ENCODE measurements at regions not wholly inside any gene's neighbourhood (a gene's known extent, or its start where the extent isn't known, plus 50 kb on each side); places are given as distances from the start of the nearest gene placed in this dataset.
"Not testable (repeated sequence)": the region's sequence is repeated elsewhere in the genome, so short reads cannot be mapped to it uniquely, and the experiment has no call there.

DNA sequence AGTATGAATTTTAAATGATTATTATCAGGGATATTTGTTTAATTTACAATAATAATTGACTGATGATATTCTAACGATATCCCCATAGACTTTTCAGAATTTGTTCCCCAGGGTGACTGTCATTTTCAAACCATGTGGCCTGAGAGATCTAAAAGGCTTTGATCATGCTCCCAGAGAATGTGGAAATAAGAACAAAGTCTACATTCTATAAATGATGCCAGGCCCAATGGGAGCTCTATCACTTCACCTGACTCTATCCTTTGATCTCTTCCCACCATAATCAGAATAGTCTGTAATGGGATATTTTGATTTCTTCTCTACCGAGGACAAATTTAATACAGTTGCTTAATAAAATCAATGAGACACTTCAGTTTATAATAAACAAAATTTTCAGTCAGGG, 483.4 kb upstream of the IRAK1BP1 start:
- no peak for ATAC-seq
- TF ChIP-seq CBX3 (IDR thresholded peaks at IDR 0.05; ENCODE audit: low read depth) (no peak), ZFX (IDR thresholded peaks at IDR 0.05) (no peak), POLR2A (IDR thresholded peaks at IDR 0.05; ENCODE audit: borderline replicate concordance, extremely low read depth, insufficient read depth, insufficient read length) (no peak), SIN3A (IDR thresholded peaks at IDR 0.05; ENCODE audit: low read depth) (no peak), RAD21 (IDR thresholded peaks at IDR 0.05; ENCODE audit: low read depth) (no peak), SP1 (IDR thresholded peaks at IDR 0.05; ENCODE audit: low read depth) (no peak), EZH2phosphoT487 (IDR thresholded peaks at IDR 0.05; ENCODE audit: borderline replicate concordance) (no peak), CEBPB (IDR thresholded peaks at IDR 0.05; ENCODE audit: low read depth) (no peak), EZH2 (IDR thresholded peaks at IDR 0.05) (no peak), ZNF274 (IDR thresholded peaks at IDR 0.05; ENCODE audit: low read depth, low read length) (no peak), POLR2AphosphoS5 (IDR thresholded peaks at IDR 0.05; ENCODE audit: low read depth, low read length) (no peak), YY1 (IDR thresholded peaks at IDR 0.05; ENCODE audit: extremely low read depth, insufficient replicate concordance, low read depth, low read length) (no peak), ELF1 (IDR thresholded peaks at IDR 0.05; ENCODE audit: borderline replicate concordance, low read depth) (no peak), JUND (IDR thresholded peaks at IDR 0.05) (no peak), TCF7L2 (IDR thresholded peaks at IDR 0.05; ENCODE audit: borderline replicate concordance, extremely low read depth, insufficient read depth, insufficient read length) (no peak)
- TF ChIP-seq, protein P1, sequence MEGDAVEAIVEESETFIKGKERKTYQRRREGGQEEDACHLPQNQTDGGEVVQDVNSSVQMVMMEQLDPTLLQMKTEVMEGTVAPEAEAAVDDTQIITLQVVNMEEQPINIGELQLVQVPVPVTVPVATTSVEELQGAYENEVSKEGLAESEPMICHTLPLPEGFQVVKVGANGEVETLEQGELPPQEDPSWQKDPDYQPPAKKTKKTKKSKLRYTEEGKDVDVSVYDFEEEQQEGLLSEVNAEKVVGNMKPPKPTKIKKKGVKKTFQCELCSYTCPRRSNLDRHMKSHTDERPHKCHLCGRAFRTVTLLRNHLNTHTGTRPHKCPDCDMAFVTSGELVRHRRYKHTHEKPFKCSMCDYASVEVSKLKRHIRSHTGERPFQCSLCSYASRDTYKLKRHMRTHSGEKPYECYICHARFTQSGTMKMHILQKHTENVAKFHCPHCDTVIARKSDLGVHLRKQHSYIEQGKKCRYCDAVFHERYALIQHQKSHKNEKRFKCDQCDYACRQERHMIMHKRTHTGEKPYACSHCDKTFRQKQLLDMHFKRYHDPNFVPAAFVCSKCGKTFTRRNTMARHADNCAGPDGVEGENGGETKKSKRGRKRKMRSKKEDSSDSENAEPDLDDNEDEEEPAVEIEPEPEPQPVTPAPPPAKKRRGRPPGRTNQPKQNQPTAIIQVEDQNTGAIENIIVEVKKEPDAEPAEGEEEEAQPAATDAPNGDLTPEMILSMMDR (IDR thresholded peaks at IDR 0.05 in 2 of 3, conservative IDR thresholded peaks at IDR 0.05 in 1 of 3; ENCODE audit: borderline replicate concordance in 1 of 3, insufficient read depth in 1 of 3, low read depth in 2 of 3, low read length in 2 of 3): no peak
- TF ChIP-seq, protein P2, sequence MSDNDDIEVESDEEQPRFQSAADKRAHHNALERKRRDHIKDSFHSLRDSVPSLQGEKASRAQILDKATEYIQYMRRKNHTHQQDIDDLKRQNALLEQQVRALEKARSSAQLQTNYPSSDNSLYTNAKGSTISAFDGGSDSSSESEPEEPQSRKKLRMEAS (IDR thresholded peaks at IDR 0.05): no peak
- TF ChIP-seq, protein P3, sequence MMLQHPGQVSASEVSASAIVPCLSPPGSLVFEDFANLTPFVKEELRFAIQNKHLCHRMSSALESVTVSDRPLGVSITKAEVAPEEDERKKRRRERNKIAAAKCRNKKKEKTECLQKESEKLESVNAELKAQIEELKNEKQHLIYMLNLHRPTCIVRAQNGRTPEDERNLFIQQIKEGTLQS (IDR thresholded peaks at IDR 0.05): no peak
- RAD21 ChIA-PET (ENCODE audit: low non-redundant PET in 1 of 2, low total read pairs in 2 of 2, uncharacterized antibody in 2 of 2, unreplicated experiment in 2 of 2): no interaction called here
- no peak overlapping the region for H3K9ac ChIP-seq (ENCODE audit: low read length)
- DNase-seq (ENCODE audit: low read depth, low spot score): no peak
- no peaks in the 10 kb centered on the region for H3K9me3 ChIP-seq (ENCODE audit: control insufficient read depth in 1 of 2, insufficient read depth in 1 of 2, low read depth in 1 of 2, low read length in 2 of 2)
- POLR2A ChIA-PET: no interaction called here
- H3K4me3 ChIP-seq (replicated peaks in 1 of 2; ENCODE audit: low read depth in 1 of 2, low read length in 2 of 2): no peak overlapping the region
- no peaks in the 10 kb centered on the region for H3K9me2 ChIP-seq (ENCODE audit: insufficient read depth)
- H3K4me1 ChIP-seq (ENCODE audit: control insufficient read depth in 1 of 2, insufficient read depth in 2 of 2, low read length in 2 of 2): no peaks in the 10 kb centered on the region
- CTCF ChIA-PET: no interaction called here
- H3K27me3 ChIP-seq (ENCODE audit: insufficient read depth, low read length): no peaks in the 10 kb centered on the region
- H4K20me1 ChIP-seq (ENCODE audit: insufficient read depth): no peaks in the 10 kb centered on the region
- no peak overlapping the region for H3K27ac ChIP-seq (ENCODE audit: low read depth, low read length)
- H3K36me3 ChIP-seq (ENCODE audit: control insufficient read depth in 1 of 2, insufficient read depth in 2 of 2, low read length in 2 of 2): no peaks in the 10 kb centered on the region
- intact Hi-C loops (cut with micrococcal nuclease): loop anchor here (2.0 kb wide), 1 partner anchor 25 kb away; no protein-coding TSS in a partner anchor
- BruUV-seq (replicated peaks): no TSS peak
- no peaks in the 10 kb centered on the region for H3K79me2 ChIP-seq (ENCODE audit: insufficient read depth, low read length)
- H2AFZ ChIP-seq (ENCODE audit: low read depth, low read length, poor library complexity, severe bottlenecking): no peak overlapping the region
- no peak overlapping the region for H3K4me2 ChIP-seq (ENCODE audit: low read length)

DNA sequence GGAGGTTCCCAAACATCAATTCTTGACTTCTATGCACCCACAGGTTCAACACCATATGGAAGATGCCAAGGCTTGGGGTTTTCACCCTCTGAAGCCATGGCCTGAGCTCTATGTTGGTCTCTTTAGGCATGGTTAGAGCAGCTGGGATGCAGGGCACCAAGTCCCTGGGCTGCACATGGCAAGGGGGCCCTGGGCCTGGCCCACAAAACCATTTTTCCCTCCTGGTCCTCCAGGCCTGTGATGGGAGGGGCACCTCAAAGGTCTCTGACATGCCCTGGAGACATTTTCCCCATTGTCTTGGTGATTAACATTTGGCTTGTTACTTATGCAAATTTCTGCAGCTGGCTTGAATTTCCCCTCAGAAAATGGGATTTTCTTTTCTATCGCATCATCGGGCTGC, 480.5 kb upstream of the IRAK1BP1 start:
- intact Hi-C loops (cut with micrococcal nuclease); H3K27me3 ChIP-seq (ENCODE audit: insufficient read depth, low read length); POLR2A ChIA-PET; H2AFZ ChIP-seq (ENCODE audit: low read depth, low read length, poor library complexity, severe bottlenecking); BruUV-seq (replicated peaks); H3K4me3 ChIP-seq (replicated peaks in 1 of 2; ENCODE audit: low read depth in 1 of 2, low read length in 2 of 2); H4K20me1 ChIP-seq (ENCODE audit: insufficient read depth); H3K79me2 ChIP-seq (ENCODE audit: insufficient read depth, low read length); H3K9ac ChIP-seq (ENCODE audit: low read length); H3K36me3 ChIP-seq (ENCODE audit: control insufficient read depth in 1 of 2, insufficient read depth in 2 of 2, low read length in 2 of 2); RAD21 ChIA-PET (ENCODE audit: low non-redundant PET in 1 of 2, low total read pairs in 2 of 2, uncharacterized antibody in 2 of 2, unreplicated experiment in 2 of 2); CTCF ChIA-PET; H3K4me2 ChIP-seq (ENCODE audit: low read length); H3K4me1 ChIP-seq (ENCODE audit: control insufficient read depth in 1 of 2, insufficient read depth in 2 of 2, low read length in 2 of 2); H3K27ac ChIP-seq (ENCODE audit: low read depth, low read length); DNase-seq (ENCODE audit: low read depth, low spot score); ATAC-seq; H3K9me2 ChIP-seq (ENCODE audit: insufficient read depth); H3K9me3 ChIP-seq (ENCODE audit: control insufficient read depth in 1 of 2, insufficient read depth in 1 of 2, low read depth in 1 of 2, low read length in 2 of 2): not testable (repeated sequence)
